GM20000 (cell line): ENCODE measurements at regions not wholly inside any gene's neighbourhood (a gene's known extent, or its start where the extent isn't known, plus 50 kb on each side); places are given as distances from the start of the nearest gene placed in this dataset.

Experiments
- DNase-seq: peaks from one replicate; pipeline ENCODE4 v3.0.0; 2012; ENCODE audit warnings: low spot score
- CTCF ChIP-seq: IDR thresholded peaks from 2 replicates; pipeline ENCODE4 v1.5.1; 2012; ENCODE audit warnings: mild to moderate bottlenecking, control low read depth; ENCODE audit errors: extremely low read depth, missing control alignments

- no peak for TF ChIP-seq CTCF
- DNase-seq = no peak
Measured at GRCh38 chr4:122532766-122533165, 76.2 kb upstream of the IL2 start.

GRCh38 chr4:122531514-122531913, 75.0 kb upstream of the IL2 start:
- no peak for TF ChIP-seq CTCF
- no peak for DNase-seq

GRCh38 chr4:122531038-122531437, 74.5 kb upstream of the IL2 start:
- TF ChIP-seq CTCF = no peak
- DNase-seq = no peak

GRCh38 chr4:122528879-122529278, 72.4 kb upstream of the IL2 start:
- no peak for TF ChIP-seq CTCF
- no peak for DNase-seq

- no peak for TF ChIP-seq CTCF
- DNase-seq = no peak
Measured at GRCh38 chr4:122525865-122526264, 69.3 kb upstream of the IL2 start.

GRCh38 chr4:122524176-122524575, 67.7 kb upstream of the IL2 start:
- TF ChIP-seq CTCF = no peak
- no peak for DNase-seq

- DNase-seq = no peak
- no peak for TF ChIP-seq CTCF
Measured at GRCh38 chr4:122522944-122523343, 66.4 kb upstream of the IL2 start.
